Left ventricle myocardium inferior (tissue), 1 donor: ENCODE measurements at regions not wholly inside any gene's neighbourhood (a gene's known extent, or its start where the extent isn't known, plus 50 kb on each side); places are given as distances from the start of the nearest gene placed in this dataset. TPM values are rescaled to one million over a fixed set of nuclear protein-coding genes. Genes with fewer than 3 reads are reported as not detected.

ENCODE experiments used
- DNase-seq: peaks from one replicate; pipeline ENCODE4 v3.0.0-alpha.2; 2020
- H3K27ac ChIP-seq: fragments of 200-600 bp; replicated peaks from 2 replicates; pipeline ENCODE4 v1.8.0; 2021
- H3K27me3 ChIP-seq: fragments of 200-600 bp; 2 replicates; pipeline ENCODE4 v1.8.0; 2021; ENCODE audit warnings: low read depth
- H3K36me3 ChIP-seq: fragments of 200-600 bp; 2 replicates; pipeline ENCODE4 v1.8.0; 2021
- H3K4me1 ChIP-seq: fragments of 200-600 bp; 2 replicates; pipeline ENCODE4 v1.8.0; 2021
- H3K4me3 ChIP-seq: fragments of 200-600 bp; 2 replicates; pipeline ENCODE4 v1.8.0; 2021; ENCODE audit warnings: mild to moderate bottlenecking, moderate library complexity
- H3K9me3 ChIP-seq: fragments of 200-600 bp; replicated peaks from 2 replicates; pipeline ENCODE4 v1.8.0; 2021
- intact Hi-C: fragments of 100-400 bp; cut with micrococcal nuclease; formaldehyde crosslinking; loops from one replicate; pipeline ENCODE4 v1.11.0; 2022
- microRNA-seq: library from miRNA; unstranded; fragments of <30 nt; microRNA quantifications from one replicate; pipeline ENCODE4 v1.2.0, GENCODE V29; 2020
- TF ChIP-seq, protein P1 (sequence below): fragments of 200-600 bp; IDR thresholded peaks from 2 replicates; pipeline ENCODE4 v1.8.0; 2021; ENCODE audit warnings: antibody characterized with exemption, mild to moderate bottlenecking, borderline replicate concordance
- donor health status: DM: no; HTN: yes; CAD: no; lungs with severe emphysema.

- no peaks in the 10 kb centered on the region for H3K27me3 ChIP-seq
- H3K4me1 ChIP-seq = no peaks in the 10 kb centered on the region
- TF ChIP-seq, protein P1, sequence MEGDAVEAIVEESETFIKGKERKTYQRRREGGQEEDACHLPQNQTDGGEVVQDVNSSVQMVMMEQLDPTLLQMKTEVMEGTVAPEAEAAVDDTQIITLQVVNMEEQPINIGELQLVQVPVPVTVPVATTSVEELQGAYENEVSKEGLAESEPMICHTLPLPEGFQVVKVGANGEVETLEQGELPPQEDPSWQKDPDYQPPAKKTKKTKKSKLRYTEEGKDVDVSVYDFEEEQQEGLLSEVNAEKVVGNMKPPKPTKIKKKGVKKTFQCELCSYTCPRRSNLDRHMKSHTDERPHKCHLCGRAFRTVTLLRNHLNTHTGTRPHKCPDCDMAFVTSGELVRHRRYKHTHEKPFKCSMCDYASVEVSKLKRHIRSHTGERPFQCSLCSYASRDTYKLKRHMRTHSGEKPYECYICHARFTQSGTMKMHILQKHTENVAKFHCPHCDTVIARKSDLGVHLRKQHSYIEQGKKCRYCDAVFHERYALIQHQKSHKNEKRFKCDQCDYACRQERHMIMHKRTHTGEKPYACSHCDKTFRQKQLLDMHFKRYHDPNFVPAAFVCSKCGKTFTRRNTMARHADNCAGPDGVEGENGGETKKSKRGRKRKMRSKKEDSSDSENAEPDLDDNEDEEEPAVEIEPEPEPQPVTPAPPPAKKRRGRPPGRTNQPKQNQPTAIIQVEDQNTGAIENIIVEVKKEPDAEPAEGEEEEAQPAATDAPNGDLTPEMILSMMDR = no peak
- DNase-seq = no peak
- H3K4me3 ChIP-seq = no peak overlapping the region
- peaks cover 24% of the 10 kb centered on the region for H3K9me3 ChIP-seq
- H3K27ac ChIP-seq = no peak overlapping the region
- intact Hi-C loops = no loop called here
- H3K36me3 ChIP-seq = no peaks in the 10 kb centered on the region
These were observed 55.9 kb upstream of the HPCAL1 start for GRCh38 chr2:10246831-10247230.

DNA sequence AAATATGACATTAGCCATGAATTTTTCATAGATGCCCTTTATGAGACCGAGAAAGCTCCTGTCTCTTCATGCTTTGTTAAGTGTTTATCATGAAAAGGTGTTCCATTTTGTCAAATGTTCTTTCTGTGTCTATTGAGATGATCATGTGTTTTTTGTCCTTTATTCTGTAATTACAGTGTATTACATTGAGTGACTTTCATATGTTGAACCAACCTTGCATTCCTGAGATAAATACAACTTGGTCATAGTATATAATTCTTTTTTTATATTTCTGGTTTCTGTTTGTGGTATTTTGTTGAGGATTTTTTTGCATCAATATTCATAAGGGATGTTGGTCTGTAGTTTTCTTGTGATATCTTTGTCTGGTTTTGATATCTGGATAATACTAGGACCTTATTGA lies 52.9 kb upstream of the HPCAL1 start:
- TF ChIP-seq, protein P1 = no peak
- Histone ChIP-seq H3K27me3 (no peaks in the 10 kb centered on the region), H3K36me3 (no peaks in the 10 kb centered on the region), H3K9me3 (peaks cover 24% of the 10 kb centered on the region), H3K4me1 (no peaks in the 10 kb centered on the region), H3K27ac (no peak overlapping the region), H3K4me3 (no peak overlapping the region)
- intact Hi-C loops = no loop called here
- DNase-seq = no peak

DNA sequence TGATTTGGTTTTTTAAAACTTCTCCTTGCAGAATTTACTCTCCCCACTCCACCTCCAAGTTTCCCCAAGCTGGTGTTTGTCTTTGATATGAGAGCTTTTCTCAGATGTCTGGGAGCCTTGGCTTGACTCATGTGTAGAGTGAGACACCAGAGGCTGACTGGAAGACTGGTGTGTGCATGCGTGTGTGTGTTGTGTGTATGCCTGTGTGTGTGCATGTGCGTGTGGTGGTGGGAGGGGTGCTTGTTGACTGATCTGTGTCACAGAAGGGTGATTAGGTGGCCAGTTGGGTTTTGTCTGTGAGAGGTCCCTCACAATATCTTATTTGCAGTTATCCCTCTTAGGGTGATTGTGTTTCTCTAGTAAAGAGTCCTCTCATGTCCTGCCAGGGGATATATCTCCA lies 50.5 kb upstream of the HPCAL1 start:
- peaks cover 24% of the 10 kb centered on the region for H3K9me3 ChIP-seq
- intact Hi-C loops = no loop called here
- TF ChIP-seq, protein P1 = no peak
- no peak overlapping the region for H3K27ac ChIP-seq
- H3K4me3 ChIP-seq = no peak overlapping the region
- H3K4me1 ChIP-seq = no peaks in the 10 kb centered on the region
- H3K27me3 ChIP-seq = no peaks in the 10 kb centered on the region
- no peak for DNase-seq
- no peaks in the 10 kb centered on the region for H3K36me3 ChIP-seq

GRCh38 chr2:10252661-10253060 lies 50.0 kb upstream of the HPCAL1 start:
- no peak overlapping the region for H3K27ac ChIP-seq
- no peak for DNase-seq

More at GRCh38 chr2:10252661-10253060, 50.0 kb upstream of the HPCAL1 start:
- H3K36me3 ChIP-seq = no peaks in the 10 kb centered on the region
- intact Hi-C loops = no loop called here
- H3K4me1 ChIP-seq = no peaks in the 10 kb centered on the region
- no peaks in the 10 kb centered on the region for H3K27me3 ChIP-seq
- H3K9me3 ChIP-seq = peaks cover 24% of the 10 kb centered on the region
- no peak overlapping the region for H3K4me3 ChIP-seq
- TF ChIP-seq, protein P1 = no peak

Small RNAs in the stretch of these regions (microRNA-seq; reads per million reads assigned to microRNA genes)
- not detected for gene MIR4261
